Heart right ventricle (tissue), 16 donors: ENCODE measurements at regions not wholly inside any gene's neighbourhood (a gene's known extent, or its start where the extent isn't known, plus 50 kb on each side); places are given as distances from the start of the nearest gene placed in this dataset.

Experiments used
- ATAC-seq, 8 donors: fragments of 200-7000 bp; cut with Tn5 transposase; one replicate each; pipeline ENCODE4 v1.9.1; 2020; ENCODE audit warnings: mild to moderate bottlenecking in 8 of 8, moderate library complexity in 8 of 8, moderate number of reproducible peaks in 1 of 8
- DNase-seq, 2 donors: peaks; one replicate each; pipeline ENCODE4 v3.0.0-alpha.2; 2020
- H3K27ac ChIP-seq, 10 donors: fragments of 200-600 bp; sonication (generic) in 2 of 10; one replicate each; pipeline versions ENCODE4 v1.5.0 to v1.8.0; 2020 to 2022; ENCODE audit warnings: mild to moderate bottlenecking in 3 of 10
- H3K27me3 ChIP-seq, 7 donors: fragments of 200-600 bp; one replicate each; pipeline ENCODE4 v1.8.0; 2021 to 2022; ENCODE audit warnings: mild to moderate bottlenecking in 2 of 7
- H3K36me3 ChIP-seq, 9 donors: fragments of 200-600 bp; sonication (generic) in 1 of 9; one replicate each; pipeline versions ENCODE4 v1.5.0 to v1.8.0; 2020 to 2022; ENCODE audit warnings: mild to moderate bottlenecking in 2 of 9
- H3K4me1 ChIP-seq, 9 donors: fragments of 200-600 bp; sonication (generic) in 1 of 9; one replicate each; pipeline versions ENCODE4 v1.5.0 to v1.8.0; 2020 to 2022; ENCODE audit warnings: mild to moderate bottlenecking in 4 of 9
- H3K4me3 ChIP-seq, 10 donors: fragments of 200-600 bp; sonication (generic) in 2 of 10; one replicate each; pipeline versions ENCODE4 v1.5.0 to v1.8.0; 2020 to 2022; ENCODE audit warnings: mild to moderate bottlenecking in 7 of 10, moderate library complexity in 2 of 10
- H3K9me3 ChIP-seq, 11 donors: fragments of 200-600 bp in 10 of 11; sonication (generic) in 2 of 11; one replicate each; pipeline versions ENCODE4 v1.5.0 to v1.8.0; 2013 to 2022; ENCODE audit warnings: mild to moderate bottlenecking in 2 of 11, control low read depth in 1 of 11, moderate library complexity in 1 of 11
- CTCF ChIP-seq, 9 donors: fragments of 200-600 bp; sonication (generic) in 2 of 9; IDR thresholded peaks; one replicate each; pipeline versions ENCODE4 v1.5.0 to v1.8.0; 2021 to 2022; ENCODE audit warnings: antibody characterized with exemption in 9 of 9, mild to moderate bottlenecking in 5 of 9, moderate library complexity in 1 of 9
- WGBS, 2 donors: extraction: QIAGEN DNeasy Blood & Tissue Kit; methylation state at CpG; one replicate each; pipeline ENCODE4 v1.1.7; 2013; ENCODE audit warnings: inconsistent platforms in 1 of 2; 5-methylcytosine and 5-hydroxymethylcytosine counted together
- intact Hi-C, 10 donors: fragments of 100-400 bp; cut with DNase I; formaldehyde crosslinking; loops; one replicate each; pipeline versions ENCODE4 v1.11.1 to v1.14.2; 2022
- donor health status: Arrhythmogenic right ventricular cardiomyopathy.
- donor health status: ischemic (EF 13 %, LVEDD 7.1; RV severe dilation, severe dysfunction).
- donor health status: healthy with polysubstance abuse.
- donor health status: DM: no; HTN: yes; CAD: no.
- donor health status: DM: no; HTN: no; CAD: no.
- donor health status: ischemic (EF 25% LVEDD 6.9; RV normal size, moderate dysfunction).
- donor health status: ischemic (EF 25% LVEDD 5.7; RV mildly dilated, moderate dysfunction).
- donor health status: healthy.
- donor health status: DM: yes; HTN: yes; CAD: no.
- donor health status: Ischemic cardiomyopathy.
- donor health status: ischemic (EF 35%, LVEDD 5.7; RV mildly dilated, moderate dysfunction).
- donor health status: nonischemic (EF 11% LVEDD 7.7; RV severe dilation, severe dysfunction).
- donor health status: DM: yes; HTN: yes; CAD: no.
- donor health status: PGD.
- donor health status: ischemic (EF 29% LVEDD 5.4; RV normal size, mild dysfunction).
- donor health status: nonischemic (EF 23%, LVEDD 6.1; RV moderate dilation, normal function).

- TF ChIP-seq CTCF (IDR thresholded peaks at IDR 0.05), result no peak
- H3K4me1 ChIP-seq, result no peaks in the 10 kb centered on the region
- no peak overlapping the region for H3K4me3 ChIP-seq
- H3K27me3 ChIP-seq, result no peaks in the 10 kb centered on the region
- intact Hi-C loops, result no loop called here
- ATAC-seq (no peak), DNase-seq (no peak)
- H3K27ac ChIP-seq, result no peak overlapping the region
- H3K9me3 ChIP-seq, result peaks cover 0 to 61% (median 5%) of the 10 kb centered on the region in 11 donors
- no peaks in the 10 kb centered on the region for H3K36me3 ChIP-seq
- WGBS, 2 donors, result 52 to 73% methylated on average over 4 of the region's 4 CpGs
Measured at GRCh38 chr19:23855676-23856075, 59.0 kb upstream of the ZNF726 start.

- TF ChIP-seq CTCF (IDR thresholded peaks at IDR 0.05), result no peak
- DNase-seq (no peak), ATAC-seq (no peak)
- Histone ChIP-seq H3K9me3 (peaks cover 0 to 72% (median 5%) of the 10 kb centered on the region in 11 donors), H3K36me3 (no peaks in the 10 kb centered on the region), H3K4me1 (no peaks in the 10 kb centered on the region), H3K4me3 (no peak overlapping the region), H3K27me3 (no peaks in the 10 kb centered on the region), H3K27ac (no peak overlapping the region)
- intact Hi-C loops, result no loop called here
- 78 to 80% methylated on average over 5 of the region's 5 CpGs for WGBS, 2 donors
Measured at GRCh38 chr19:23851966-23852365, 62.7 kb upstream of the ZNF726 start.

- Histone ChIP-seq H3K4me3 (no peak overlapping the region), H3K4me1 (no peaks in the 10 kb centered on the region), H3K27me3 (no peaks in the 10 kb centered on the region), H3K27ac (no peak overlapping the region), H3K36me3 (no peaks in the 10 kb centered on the region), H3K9me3 (peaks cover 0 to 98% (median 69%) of the 10 kb centered on the region in 11 donors)
- intact Hi-C loops, result no loop called here
- 65 to 98% methylated on average over 2 of the region's 2 CpGs for WGBS, 2 donors
- DNase-seq, result no peak
- no peak for ATAC-seq
- TF ChIP-seq CTCF (IDR thresholded peaks at IDR 0.05), result no peak
Measured at GRCh38 chr19:23832717-23833327, 74.1 kb upstream of the ZNF681 start.

GRCh38 chr19:23823952-23824389 lies 65.3 kb upstream of the ZNF681 start:
- Histone ChIP-seq H3K9me3 (peaks cover 0 to 89% (median 34%) of the 10 kb centered on the region in 11 donors), H3K27me3 (no peaks in the 10 kb centered on the region), H3K4me1 (no peaks in the 10 kb centered on the region), H3K27ac (no peak overlapping the region), H3K36me3 (no peaks in the 10 kb centered on the region), H3K4me3 (no peak overlapping the region)
- ATAC-seq, result no peak
- intact Hi-C loops, result no loop called here
- 24 to 31% methylated on average over 2 of the region's 2 CpGs for WGBS, 2 donors
- no peak for TF ChIP-seq CTCF (IDR thresholded peaks at IDR 0.05)
- no peak for DNase-seq
